IgD-negative memory B cell (primary cell): ENCODE measurements at regions not wholly inside any gene's neighbourhood (a gene's known extent, or its start where the extent isn't known, plus 50 kb on each side); places are given as distances from the start of the nearest gene placed in this dataset.
A peak's percentile ranks its signal among the peaks of the same experiment; 100 is the strongest.

Source experiments
- H3K27ac Mint-ChIP-seq, 3 donors: one replicate each; pipeline ENCODE4 v1.8.0; 2020 to 2022; ENCODE audit warnings: mild to moderate bottlenecking in 3 of 3, mixed read lengths in 3 of 3, moderate library complexity in 1 of 3
- H3K27me3 Mint-ChIP-seq: one replicate; pipeline ENCODE4 v1.8.0; 2021; ENCODE audit warnings: mixed read lengths
- H3K36me3 Mint-ChIP-seq: one replicate; pipeline ENCODE4 v1.8.0; 2020; ENCODE audit warnings: mild to moderate bottlenecking, mixed read lengths
- H3K4me1 Mint-ChIP-seq, 3 donors: one replicate each; pipeline ENCODE4 v1.8.0; 2020 to 2022; ENCODE audit warnings: mixed read lengths in 3 of 3, mild to moderate bottlenecking in 1 of 3
- H3K4me3 Mint-ChIP-seq, 4 donors: one replicate each; pipeline ENCODE4 v1.8.0; 2020 to 2022; ENCODE audit warnings: mild to moderate bottlenecking in 4 of 4, mixed read lengths in 4 of 4, moderate library complexity in 3 of 4
- H3K9me3 Mint-ChIP-seq, 3 donors: one replicate each; pipeline ENCODE4 v1.8.0; 2020 to 2021; ENCODE audit warnings: mixed read lengths in 3 of 3, mild to moderate bottlenecking in 1 of 3

DNA sequence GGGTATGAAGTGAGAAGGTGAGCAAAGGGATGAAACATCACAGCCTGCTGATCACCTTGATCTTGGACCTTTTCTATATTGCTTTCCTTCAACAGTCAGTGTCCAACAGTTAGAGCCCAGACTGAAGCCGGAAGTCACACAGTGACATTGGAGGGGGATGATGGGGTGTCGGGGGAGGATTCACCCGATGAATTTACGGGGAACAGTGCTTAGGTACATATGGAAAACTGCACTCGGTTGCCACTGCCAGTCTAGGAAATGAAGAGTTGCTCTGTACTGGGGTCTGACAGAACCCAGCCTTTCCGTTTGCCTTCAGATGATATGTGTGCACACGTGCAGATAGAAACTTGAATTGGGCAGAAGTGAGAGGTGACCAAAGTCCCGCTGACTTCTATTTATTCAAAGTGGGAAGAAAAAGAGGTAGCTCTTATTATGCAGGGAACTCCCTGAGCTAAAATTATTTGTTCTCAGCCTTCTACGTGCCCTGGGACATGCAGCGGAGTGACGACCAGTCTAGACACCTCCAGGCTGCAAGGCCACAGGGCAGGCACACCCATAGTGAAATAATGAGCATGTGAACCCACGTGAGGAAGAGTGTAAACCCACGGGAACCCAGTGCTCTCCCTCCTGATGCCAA lies 107.2 kb upstream of the INHBA start:
- no peaks in the 10 kb centered on the region for H3K36me3 Mint-ChIP-seq
- H3K9me3 Mint-ChIP-seq = no peaks in the 10 kb centered on the region
- peaks cover 5% of the 10 kb centered on the region for H3K27me3 Mint-ChIP-seq
- H3K27ac Mint-ChIP-seq = peak overlapping the region in 1 of 3 donors; percentile 83
- H3K4me1 Mint-ChIP-seq = peaks cover 1 to 8% (median 8%) of the 10 kb centered on the region in 3 donors
- peak overlapping the region in 1 of 4 donors; percentile 61 for H3K4me3 Mint-ChIP-seq

GRCh38 chr7:41809529-41809939 lies 106.6 kb upstream of the INHBA start:
- Mint-ChIP-seq H3K9me3 (no peaks in the 10 kb centered on the region), H3K27ac (peak overlapping the region in 1 of 3 donors; percentile 83), H3K36me3 (no peaks in the 10 kb centered on the region), H3K27me3 (peaks cover 5% of the 10 kb centered on the region), H3K4me1 (peaks cover 1 to 8% (median 6%) of the 10 kb centered on the region in 3 donors), H3K4me3 (peak overlapping the region in 1 of 4 donors; percentile 81)

- Mint-ChIP-seq H3K9me3 (no peaks in the 10 kb centered on the region), H3K4me3 (no peak overlapping the region), H3K27ac (no peak overlapping the region), H3K27me3 (peaks cover 5% of the 10 kb centered on the region), H3K36me3 (no peaks in the 10 kb centered on the region), H3K4me1 (peaks cover 1 to 8% (median 2%) of the 10 kb centered on the region in 3 donors)
These were observed 106.2 kb upstream of the INHBA start for GRCh38 chr7:41809116-41809515.

DNA sequence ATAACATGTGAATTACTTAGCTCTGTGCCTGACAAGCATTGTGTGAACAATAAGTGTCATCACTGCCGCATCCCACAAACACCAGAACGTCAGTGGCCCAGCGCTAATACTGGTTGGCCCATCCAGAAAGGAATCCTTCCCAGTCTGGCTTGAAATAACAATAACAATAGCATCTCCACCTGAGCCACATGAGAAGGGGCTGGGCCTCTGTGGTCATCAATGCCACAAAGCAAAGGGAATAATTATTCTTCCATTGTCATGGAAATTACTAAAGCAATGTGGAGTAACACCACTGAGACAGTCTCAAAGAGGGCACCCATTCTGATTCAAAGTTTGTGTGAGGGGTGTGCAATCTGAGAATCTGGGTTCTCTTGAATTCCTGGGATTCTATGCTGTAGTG lies 105.7 kb upstream of the INHBA start:
- H3K4me3 Mint-ChIP-seq = no peak overlapping the region
- H3K27me3 Mint-ChIP-seq = peaks cover 3% of the 10 kb centered on the region
- H3K36me3 Mint-ChIP-seq = no peaks in the 10 kb centered on the region
- no peak overlapping the region for H3K27ac Mint-ChIP-seq
- no peaks in the 10 kb centered on the region for H3K9me3 Mint-ChIP-seq
- H3K4me1 Mint-ChIP-seq = peaks cover 0 to 8% (median 0%) of the 10 kb centered on the region in 3 donors

DNA sequence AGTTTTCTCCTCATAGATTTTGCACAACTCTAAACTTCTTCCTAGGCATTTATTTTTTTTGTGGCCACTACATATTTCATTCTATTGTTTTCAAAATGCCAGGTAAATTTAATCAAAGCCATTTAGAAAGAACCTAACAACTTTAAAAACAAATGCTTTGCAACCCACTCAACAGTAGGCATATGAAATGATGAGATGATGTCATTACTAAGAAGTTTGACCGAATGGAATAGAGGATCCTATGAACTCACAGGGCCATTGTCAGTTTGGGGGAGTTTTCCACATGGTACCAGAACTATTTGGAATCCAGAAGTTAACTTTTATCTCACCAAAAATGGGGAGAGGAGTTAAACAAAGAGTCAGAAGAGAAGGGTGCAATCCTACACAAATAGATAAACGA lies 100.7 kb upstream of the INHBA start:
- Mint-ChIP-seq H3K9me3 (peaks cover 0 to 2% (median 0%) of the 10 kb centered on the region in 3 donors), H3K27me3 (no peaks in the 10 kb centered on the region), H3K27ac (no peak overlapping the region), H3K36me3 (peaks cover 3% of the 10 kb centered on the region), H3K4me3 (no peak overlapping the region), H3K4me1 (peaks cover 0 to 2% (median 0%) of the 10 kb centered on the region in 3 donors)

GRCh38 chr7:41796331-41796730 lies 93.4 kb upstream of the INHBA start:
- H3K9me3 Mint-ChIP-seq = peaks cover 0 to 2% (median 0%) of the 10 kb centered on the region in 3 donors
- H3K27ac Mint-ChIP-seq = no peak overlapping the region
- no peak overlapping the region for H3K4me3 Mint-ChIP-seq
- H3K36me3 Mint-ChIP-seq = peaks cover 6% of the 10 kb centered on the region
- H3K27me3 Mint-ChIP-seq = peaks cover 2% of the 10 kb centered on the region
- H3K4me1 Mint-ChIP-seq = no peaks in the 10 kb centered on the region

- peaks cover 0 to 2% (median 0%) of the 10 kb centered on the region in 3 donors for H3K9me3 Mint-ChIP-seq
- no peak overlapping the region for H3K27ac Mint-ChIP-seq
- H3K36me3 Mint-ChIP-seq = peaks cover 6% of the 10 kb centered on the region
These were observed 92.5 kb upstream of the INHBA start for GRCh38 chr7:41795276-41795833.

GRCh38 chr7:41793556-41793955 lies 90.7 kb upstream of the INHBA start:
- peaks cover 2% of the 10 kb centered on the region for H3K27me3 Mint-ChIP-seq
- H3K4me3 Mint-ChIP-seq = no peak overlapping the region
- H3K27ac Mint-ChIP-seq = no peak overlapping the region
- no peaks in the 10 kb centered on the region for H3K4me1 Mint-ChIP-seq
- H3K36me3 Mint-ChIP-seq = peaks cover 4% of the 10 kb centered on the region
- peaks cover 0 to 2% (median 0%) of the 10 kb centered on the region in 3 donors for H3K9me3 Mint-ChIP-seq

More at GRCh38 chr7:41795276-41795833, 92.5 kb upstream of the INHBA start:
- Mint-ChIP-seq H3K27me3 (peaks cover 2% of the 10 kb centered on the region), H3K4me3 (no peak overlapping the region), H3K4me1 (no peaks in the 10 kb centered on the region)

DNA sequence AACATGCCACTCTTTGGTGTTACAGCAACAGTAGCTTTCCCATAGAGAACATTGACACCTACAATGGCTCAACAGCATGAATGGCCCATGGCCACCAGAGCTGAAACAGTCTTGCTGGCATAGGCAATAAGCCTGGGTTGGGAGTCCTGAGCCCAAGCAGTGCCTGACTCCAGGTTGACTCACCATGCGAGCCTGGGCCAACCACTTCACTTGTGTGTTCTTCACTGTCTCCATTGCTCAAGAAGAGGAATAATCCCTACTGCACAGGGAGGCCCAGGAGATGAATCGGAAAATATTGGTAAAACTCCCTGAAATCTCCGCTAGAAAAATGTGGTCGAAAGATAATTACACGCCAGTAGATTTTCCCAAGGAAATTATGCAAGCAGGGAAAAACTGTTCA lies 89.2 kb upstream of the INHBA start:
- peaks cover 0 to 2% (median 0%) of the 10 kb centered on the region in 3 donors for H3K9me3 Mint-ChIP-seq
- peaks cover 0 to 2% (median 0%) of the 10 kb centered on the region in 3 donors for H3K4me1 Mint-ChIP-seq
- no peak overlapping the region for H3K27ac Mint-ChIP-seq
- peaks cover 2% of the 10 kb centered on the region for H3K27me3 Mint-ChIP-seq
- H3K4me3 Mint-ChIP-seq = no peak overlapping the region
- H3K36me3 Mint-ChIP-seq = peaks cover 4% of the 10 kb centered on the region

GRCh38 chr7:41788556-41788955 lies 85.7 kb upstream of the INHBA start:
- H3K9me3 Mint-ChIP-seq = peaks cover 0 to 2% (median 0%) of the 10 kb centered on the region in 3 donors
- H3K27ac Mint-ChIP-seq = no peak overlapping the region
- H3K4me1 Mint-ChIP-seq = peaks cover 0 to 5% (median 0%) of the 10 kb centered on the region in 3 donors

GRCh38 chr7:41787651-41788350 lies 84.9 kb upstream of the INHBA start:
- H3K36me3 Mint-ChIP-seq = peaks cover 4% of the 10 kb centered on the region
- H3K27me3 Mint-ChIP-seq = peaks cover 2% of the 10 kb centered on the region
- no peak overlapping the region for H3K27ac Mint-ChIP-seq
- H3K9me3 Mint-ChIP-seq = no peaks in the 10 kb centered on the region
- peaks cover 0 to 5% (median 0%) of the 10 kb centered on the region in 3 donors for H3K4me1 Mint-ChIP-seq
- H3K4me3 Mint-ChIP-seq = no peak overlapping the region

More at GRCh38 chr7:41788556-41788955, 85.7 kb upstream of the INHBA start:
- Mint-ChIP-seq H3K36me3 (peaks cover 4% of the 10 kb centered on the region), H3K4me3 (no peak overlapping the region), H3K27me3 (peaks cover 2% of the 10 kb centered on the region)

- H3K36me3 Mint-ChIP-seq = peaks cover 2% of the 10 kb centered on the region
- H3K27me3 Mint-ChIP-seq = no peaks in the 10 kb centered on the region
- H3K27ac Mint-ChIP-seq = no peak overlapping the region
These were observed 84.1 kb upstream of the INHBA start for GRCh38 chr7:41786944-41787343.

GRCh38 chr7:41786404-41786803 lies 83.5 kb upstream of the INHBA start:
- Mint-ChIP-seq H3K4me3 (no peak overlapping the region), H3K4me1 (peaks cover 0 to 5% (median 0%) of the 10 kb centered on the region in 3 donors), H3K27ac (no peak overlapping the region), H3K9me3 (no peaks in the 10 kb centered on the region), H3K27me3 (no peaks in the 10 kb centered on the region), H3K36me3 (peaks cover 2% of the 10 kb centered on the region)

More at GRCh38 chr7:41786944-41787343, 84.1 kb upstream of the INHBA start:
- no peaks in the 10 kb centered on the region for H3K9me3 Mint-ChIP-seq
- no peak overlapping the region for H3K4me3 Mint-ChIP-seq
- H3K4me1 Mint-ChIP-seq = peaks cover 0 to 5% (median 0%) of the 10 kb centered on the region in 3 donors

GRCh38 chr7:41785840-41786239 lies 83.0 kb upstream of the INHBA start:
- H3K27ac Mint-ChIP-seq = no peak overlapping the region
- no peaks in the 10 kb centered on the region for H3K9me3 Mint-ChIP-seq
- peaks cover 0 to 6% (median 3%) of the 10 kb centered on the region in 3 donors for H3K4me1 Mint-ChIP-seq
- H3K4me3 Mint-ChIP-seq = no peak overlapping the region
- H3K36me3 Mint-ChIP-seq = peaks cover 2% of the 10 kb centered on the region
- no peaks in the 10 kb centered on the region for H3K27me3 Mint-ChIP-seq

DNA sequence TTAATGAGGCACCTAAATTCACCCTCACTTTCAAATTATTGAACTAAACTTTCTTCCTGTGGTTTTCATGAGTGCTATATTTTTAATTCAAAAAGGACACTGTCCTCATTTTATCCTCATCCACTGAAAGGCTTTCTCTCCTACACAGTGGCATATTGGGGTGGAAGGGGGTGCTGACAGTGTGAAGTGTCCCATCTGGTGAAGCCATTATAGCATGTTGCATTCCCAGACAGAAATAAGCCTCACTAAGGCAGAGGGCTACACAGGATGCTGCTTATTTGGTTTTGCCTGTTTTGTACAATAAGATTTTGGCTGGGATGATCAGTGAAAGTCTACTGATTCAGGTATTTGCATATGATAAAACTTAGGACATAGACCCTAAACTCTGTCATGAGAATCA lies 82.4 kb upstream of the INHBA start:
- no peaks in the 10 kb centered on the region for H3K27me3 Mint-ChIP-seq
- no peak overlapping the region for H3K27ac Mint-ChIP-seq
- peaks cover under 1% of the 10 kb centered on the region for H3K36me3 Mint-ChIP-seq
- peaks cover 4 to 7% (median 5%) of the 10 kb centered on the region in 3 donors for H3K4me1 Mint-ChIP-seq
- no peaks in the 10 kb centered on the region for H3K9me3 Mint-ChIP-seq
- H3K4me3 Mint-ChIP-seq = no peak overlapping the region
